Tibial artery (tissue), 4 donors: ENCODE measurements at regions not wholly inside any gene's neighbourhood (a gene's known extent, or its start where the extent isn't known, plus 50 kb on each side); places are given as distances from the start of the nearest gene placed in this dataset.

Source experiments
- DNase-seq, 2 donors: peaks; one replicate each; pipeline ENCODE4 v3.0.0-alpha.2; 2019
- H3K27ac ChIP-seq, 2 donors: fragments of 200-600 bp; sonication (generic) in 1 of 2; 1 replicate in 1 of 2; 2 replicates in 1 of 2; pipeline ENCODE4 v1.5.1; 2018 to 2019; ENCODE audit warnings: mild to moderate bottlenecking in 1 of 2
- H3K27me3 ChIP-seq, 2 donors: fragments of 200-600 bp; sonication (generic) in 1 of 2; one replicate each; pipeline versions ENCODE4 v1.5.1 to v1.6.0; 2016 to 2019
- H3K36me3 ChIP-seq, 3 donors: fragments of 200-600 bp; sonication (generic) in 2 of 3; one replicate each; pipeline ENCODE4 v1.5.1; 2016 to 2019; ENCODE audit warnings: mild to moderate bottlenecking in 2 of 3
- H3K4me1 ChIP-seq, 4 donors: fragments of 200-600 bp; sonication (generic) in 2 of 4; 1 replicate in 3 of 4; 2 replicates in 1 of 4; pipeline ENCODE4 v1.5.1; 2016 to 2019
- H3K4me3 ChIP-seq, 2 donors: fragments of 200-600 bp; sonication (generic) in 1 of 2; 1 replicate in 1 of 2; 2 replicates in 1 of 2; pipeline ENCODE4 v1.5.1; 2018 to 2019; ENCODE audit warnings: mild to moderate bottlenecking in 2 of 2
- H3K9me3 ChIP-seq, 3 donors: fragments of 200-600 bp; sonication (generic) in 1 of 3; one replicate each; pipeline ENCODE4 v1.5.1; 2016 to 2019
- CTCF ChIP-seq, 2 experiments: fragments of 200-600 bp in 1 of 2; fragments of 450-650 bp in 1 of 2; IDR thresholded peaks; one replicate each; pipeline ENCODE4 v1.5.1; 2017 to 2019; ENCODE audit warnings: antibody characterized with exemption in 2 of 2, mild to moderate bottlenecking in 1 of 2, moderate library complexity in 1 of 2
- intact Hi-C: fragments of 100-400 bp; cut with DNase I; formaldehyde crosslinking; loops from one replicate; pipeline ENCODE4 v1.15.0; 2023; ENCODE audit warnings: low total_unique reads

GRCh38 chr14:38710196-38710595 lies 392.8 kb downstream of the SEC23A start:
- no peak overlapping the region for H3K4me3 ChIP-seq
- intact Hi-C loops, result no loop called here
- H3K4me1 ChIP-seq, result no peaks in the 10 kb centered on the region
- no peak for TF ChIP-seq CTCF (IDR thresholded peaks at IDR 0.05)
- H3K27me3 ChIP-seq, result no peaks in the 10 kb centered on the region
- no peak for DNase-seq
- no peaks in the 10 kb centered on the region for H3K9me3 ChIP-seq
- no peak overlapping the region for H3K27ac ChIP-seq
- no peaks in the 10 kb centered on the region for H3K36me3 ChIP-seq

GRCh38 chr14:38705220-38705619 lies 397.8 kb downstream of the SEC23A start:
- H3K27ac ChIP-seq, result no peak overlapping the region
- intact Hi-C loops, result no loop called here
- DNase-seq, result no peak

GRCh38 chr14:38704220-38704619 lies 398.8 kb downstream of the SEC23A start:
- no peaks in the 10 kb centered on the region for H3K36me3 ChIP-seq
- DNase-seq, result no peak
- H3K27ac ChIP-seq, result no peak overlapping the region
- intact Hi-C loops, result no loop called here
- no peaks in the 10 kb centered on the region for H3K27me3 ChIP-seq
- no peak for TF ChIP-seq CTCF (IDR thresholded peaks at IDR 0.05)
- no peak overlapping the region for H3K4me3 ChIP-seq
- no peaks in the 10 kb centered on the region for H3K9me3 ChIP-seq
- H3K4me1 ChIP-seq, result no peaks in the 10 kb centered on the region

More at GRCh38 chr14:38705220-38705619, 397.8 kb downstream of the SEC23A start:
- no peaks in the 10 kb centered on the region for H3K4me1 ChIP-seq
- no peaks in the 10 kb centered on the region for H3K9me3 ChIP-seq
- H3K4me3 ChIP-seq, result no peak overlapping the region
- no peak for TF ChIP-seq CTCF (IDR thresholded peaks at IDR 0.05)
- H3K27me3 ChIP-seq, result no peaks in the 10 kb centered on the region
- no peaks in the 10 kb centered on the region for H3K36me3 ChIP-seq

GRCh38 chr14:38696925-38697324 lies 406.1 kb downstream of the SEC23A start:
- no peak for DNase-seq
- no peak for TF ChIP-seq CTCF (IDR thresholded peaks at IDR 0.05)
- no peaks in the 10 kb centered on the region for H3K36me3 ChIP-seq
- H3K4me3 ChIP-seq, result no peak overlapping the region
- intact Hi-C loops, result no loop called here
- H3K27me3 ChIP-seq, result no peaks in the 10 kb centered on the region
- no peaks in the 10 kb centered on the region for H3K4me1 ChIP-seq
- no peak overlapping the region for H3K27ac ChIP-seq
- H3K9me3 ChIP-seq, result no peaks in the 10 kb centered on the region

GRCh38 chr14:38693423-38693822 lies 409.6 kb downstream of the SEC23A start:
- no peak for TF ChIP-seq CTCF (IDR thresholded peaks at IDR 0.05)
- no peak overlapping the region for H3K27ac ChIP-seq
- intact Hi-C loops, result no loop called here
- H3K4me1 ChIP-seq, result no peaks in the 10 kb centered on the region
- no peak for DNase-seq
- H3K27me3 ChIP-seq, result no peaks in the 10 kb centered on the region
- H3K4me3 ChIP-seq, result no peak overlapping the region
- H3K36me3 ChIP-seq, result no peaks in the 10 kb centered on the region
- no peaks in the 10 kb centered on the region for H3K9me3 ChIP-seq

- Histone ChIP-seq H3K27me3 (no peaks in the 10 kb centered on the region), H3K4me1 (no peaks in the 10 kb centered on the region), H3K9me3 (no peaks in the 10 kb centered on the region), H3K36me3 (no peaks in the 10 kb centered on the region), H3K4me3 (no peak overlapping the region), H3K27ac (no peak overlapping the region)
- no peak for TF ChIP-seq CTCF (IDR thresholded peaks at IDR 0.05)
- DNase-seq, result no peak
- intact Hi-C loops, result no loop called here
Measured at GRCh38 chr14:38669027-38669426, 413.1 kb upstream of the CLEC14A start.
